Stomach (tissue), 8 donors: ENCODE measurements at regions not wholly inside any gene's neighbourhood (a gene's known extent, or its start where the extent isn't known, plus 50 kb on each side); places are given as distances from the start of the nearest gene placed in this dataset.

ENCODE experiments used
- DNase-seq, 2 donors: peaks; one replicate each; pipeline versions ENCODE4 v3.0.0 to v3.0.0-alpha.2; 2013 to 2019
- H3K27ac ChIP-seq, 5 donors: fragments of 200-600 bp in 4 of 5; sonication (generic) in 4 of 5; one replicate each; pipeline ENCODE4 v1.5.1; 2013 to 2019; ENCODE audit warnings: mild to moderate bottlenecking in 1 of 5, moderate library complexity in 1 of 5
- H3K27me3 ChIP-seq, 3 donors: fragments of 200-600 bp; sonication (generic); one replicate each; pipeline ENCODE4 v1.5.1; 2017 to 2019; ENCODE audit warnings: mixed run types in 1 of 3
- H3K36me3 ChIP-seq, 4 donors: fragments of 200-600 bp; sonication (generic); 1 replicate in 3 of 4; 2 replicates in 1 of 4; pipeline ENCODE4 v1.5.1; 2016 to 2019
- H3K4me1 ChIP-seq, 4 donors: fragments of 200-600 bp; sonication (generic); one replicate each; pipeline ENCODE4 v1.5.1; 2016 to 2019
- H3K4me3 ChIP-seq, 4 donors: fragments of 200-600 bp; sonication (generic) in 3 of 4; one replicate each; pipeline ENCODE4 v1.5.1; 2016 to 2019; ENCODE audit warnings: mild to moderate bottlenecking in 1 of 4
- H3K9me3 ChIP-seq, 4 donors: fragments of 200-600 bp; sonication (generic); one replicate each; pipeline ENCODE4 v1.5.1; 2016 to 2019
- EP300 ChIP-seq: sonication (generic); formaldehyde crosslinking; IDR thresholded peaks from one replicate; pipeline ENCODE4 v1.6.1; 2017; ENCODE audit warnings: antibody characterized with exemption
- POLR2A ChIP-seq, 4 donors: fragments of 450-650 bp; IDR thresholded peaks; one replicate each; pipeline ENCODE4 v1.6.1; 2016; ENCODE audit warnings: antibody characterized with exemption in 4 of 4, control low read depth in 2 of 4, mild to moderate bottlenecking in 1 of 4, moderate library complexity in 1 of 4
- POLR2AphosphoS5 ChIP-seq, 3 donors: sonication (generic); formaldehyde crosslinking; IDR thresholded peaks; one replicate each; pipeline ENCODE4 v1.6.1; 2016; ENCODE audit warnings: antibody characterized with exemption in 3 of 3
- WGBS, 5 donors: extraction: QIAGEN DNeasy Blood & Tissue Kit in 3 of 5; methylation state at CpG; one replicate each; pipeline versions ENCODE4 v1.1.5 to v1.1.7; 2013 to 2018; 5-methylcytosine and 5-hydroxymethylcytosine counted together
- intact Hi-C: fragments of 100-400 bp; cut with DNase I; formaldehyde crosslinking; loops from one replicate; pipeline ENCODE4 v1.15.1; 2023; ENCODE audit warnings: low total_unique reads
- TF ChIP-seq, protein P1 (sequence below), 7 experiments: fragments of 450-650 bp in 4 of 7; fragments of 200-600 bp in 3 of 7; sonication (generic) in 3 of 7; IDR thresholded peaks; one replicate each; pipeline ENCODE4 v1.5.1; 2016 to 2019; ENCODE audit warnings: antibody characterized with exemption in 7 of 7, control low read depth in 2 of 7, mild to moderate bottlenecking in 1 of 7
- donor health status: healthy with polysubstance abuse.
- donor health status: Bipolar disorder and iron deficiency.
- donor health status: healthy.

DNA sequence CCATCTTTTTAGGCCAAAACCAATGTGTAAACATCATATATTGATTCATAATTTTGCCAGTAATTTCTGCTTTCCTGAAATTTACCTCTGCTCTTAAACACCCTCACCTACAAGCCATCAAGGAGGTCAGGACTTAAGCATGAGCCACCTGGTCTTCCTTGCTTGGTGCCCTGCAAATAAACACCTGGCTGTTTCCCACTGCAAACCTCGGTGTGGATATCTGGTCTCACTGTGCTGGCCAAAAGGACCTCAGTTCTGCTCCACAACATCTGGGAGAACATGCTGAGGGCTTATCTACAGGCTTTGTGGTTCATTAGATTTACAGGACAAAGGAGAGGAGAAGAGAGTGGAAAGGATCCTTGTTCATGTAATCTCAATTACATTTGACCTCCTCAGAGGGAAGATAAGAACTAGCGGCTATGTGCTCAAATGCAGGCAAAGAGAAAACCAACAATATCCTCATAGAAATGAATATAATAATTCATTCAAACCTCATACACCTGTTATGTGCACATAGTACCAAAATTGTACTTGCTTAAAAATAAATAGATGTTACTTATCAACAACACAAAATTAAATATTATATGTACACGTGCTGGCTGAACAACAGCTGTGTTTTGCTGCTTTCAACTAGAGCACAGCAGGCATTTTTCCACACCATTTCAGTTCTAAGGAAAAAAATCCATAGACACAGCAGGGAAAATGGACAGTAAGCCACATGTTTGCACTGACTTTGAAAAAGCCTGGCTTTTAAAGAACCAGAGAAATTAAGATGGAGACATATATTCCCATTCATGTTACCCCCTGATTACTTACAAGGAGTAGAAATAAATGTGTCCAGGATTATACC lies 465.1 kb downstream of the LPIN1 start:
- WGBS, 5 donors: 22 to 64% (median 28%) methylated on average over 3 of the region's 3 CpGs

DNA sequence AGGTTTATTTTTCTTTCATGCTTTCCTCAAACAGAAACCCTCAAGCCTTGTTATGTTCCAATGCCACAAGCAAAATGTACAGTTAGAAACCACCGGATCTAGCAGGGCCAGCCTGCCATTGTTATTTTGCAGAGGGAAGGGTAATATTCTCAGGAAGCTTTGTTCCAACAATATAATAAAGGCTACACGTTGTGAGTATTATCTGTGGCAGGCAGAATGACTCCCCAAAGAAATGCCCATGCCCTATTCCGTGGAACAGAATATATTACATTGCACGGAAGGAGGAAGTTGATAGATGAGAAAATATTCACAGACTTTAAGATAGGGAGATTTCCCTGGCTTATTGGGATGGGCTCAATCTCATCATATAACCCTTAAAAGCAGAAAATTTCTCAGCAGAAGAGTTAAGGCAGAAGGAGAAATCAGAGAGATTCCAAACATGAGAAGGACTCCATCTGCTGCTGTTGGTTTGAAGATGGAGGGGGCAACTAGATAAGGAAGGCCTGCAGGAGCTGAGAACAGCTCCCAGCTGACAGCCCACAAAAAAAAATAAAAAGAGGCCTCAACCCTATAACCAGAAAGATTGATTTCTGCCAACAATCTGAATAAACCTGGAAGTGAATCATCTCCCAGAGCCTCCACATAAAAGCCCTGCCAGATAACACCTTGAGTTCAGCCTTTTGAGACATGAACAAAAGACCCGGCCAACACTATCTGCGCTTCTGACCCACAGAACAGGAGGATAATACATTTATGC lies 466.6 kb downstream of the LPIN1 start:
- Histone ChIP-seq H3K27ac (no peak overlapping the region), H3K9me3 (no peaks in the 10 kb centered on the region), H3K4me3 (no peak overlapping the region), H3K36me3 (no peaks in the 10 kb centered on the region), H3K27me3 (no peaks in the 10 kb centered on the region), H3K4me1 (no peaks in the 10 kb centered on the region)
- DNase-seq: no peak
- intact Hi-C loops: no loop called here
- 74 to 83% (median 76%) methylated on average over 6 of the region's 6 CpGs for WGBS, 5 donors
- no peak for TF ChIP-seq POLR2AphosphoS5 (IDR thresholded peaks at IDR 0.05)
- no peak for TF ChIP-seq EP300
- TF ChIP-seq, protein P1, sequence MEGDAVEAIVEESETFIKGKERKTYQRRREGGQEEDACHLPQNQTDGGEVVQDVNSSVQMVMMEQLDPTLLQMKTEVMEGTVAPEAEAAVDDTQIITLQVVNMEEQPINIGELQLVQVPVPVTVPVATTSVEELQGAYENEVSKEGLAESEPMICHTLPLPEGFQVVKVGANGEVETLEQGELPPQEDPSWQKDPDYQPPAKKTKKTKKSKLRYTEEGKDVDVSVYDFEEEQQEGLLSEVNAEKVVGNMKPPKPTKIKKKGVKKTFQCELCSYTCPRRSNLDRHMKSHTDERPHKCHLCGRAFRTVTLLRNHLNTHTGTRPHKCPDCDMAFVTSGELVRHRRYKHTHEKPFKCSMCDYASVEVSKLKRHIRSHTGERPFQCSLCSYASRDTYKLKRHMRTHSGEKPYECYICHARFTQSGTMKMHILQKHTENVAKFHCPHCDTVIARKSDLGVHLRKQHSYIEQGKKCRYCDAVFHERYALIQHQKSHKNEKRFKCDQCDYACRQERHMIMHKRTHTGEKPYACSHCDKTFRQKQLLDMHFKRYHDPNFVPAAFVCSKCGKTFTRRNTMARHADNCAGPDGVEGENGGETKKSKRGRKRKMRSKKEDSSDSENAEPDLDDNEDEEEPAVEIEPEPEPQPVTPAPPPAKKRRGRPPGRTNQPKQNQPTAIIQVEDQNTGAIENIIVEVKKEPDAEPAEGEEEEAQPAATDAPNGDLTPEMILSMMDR (IDR thresholded peaks at IDR 0.05): no peak
- no peak for TF ChIP-seq POLR2A (IDR thresholded peaks at IDR 0.05)

More for the DNA sequence above, 465.1 kb downstream of the LPIN1 start:
- DNase-seq: no peak
- Histone ChIP-seq H3K36me3 (no peaks in the 10 kb centered on the region), H3K4me3 (no peak overlapping the region), H3K27me3 (no peaks in the 10 kb centered on the region), H3K4me1 (no peaks in the 10 kb centered on the region), H3K27ac (no peak overlapping the region), H3K9me3 (no peaks in the 10 kb centered on the region)
- TF ChIP-seq POLR2AphosphoS5 (IDR thresholded peaks at IDR 0.05): no peak
- TF ChIP-seq, protein P1 (IDR thresholded peaks at IDR 0.05): no peak
- no peak for TF ChIP-seq EP300
- intact Hi-C loops: no loop called here

DNA sequence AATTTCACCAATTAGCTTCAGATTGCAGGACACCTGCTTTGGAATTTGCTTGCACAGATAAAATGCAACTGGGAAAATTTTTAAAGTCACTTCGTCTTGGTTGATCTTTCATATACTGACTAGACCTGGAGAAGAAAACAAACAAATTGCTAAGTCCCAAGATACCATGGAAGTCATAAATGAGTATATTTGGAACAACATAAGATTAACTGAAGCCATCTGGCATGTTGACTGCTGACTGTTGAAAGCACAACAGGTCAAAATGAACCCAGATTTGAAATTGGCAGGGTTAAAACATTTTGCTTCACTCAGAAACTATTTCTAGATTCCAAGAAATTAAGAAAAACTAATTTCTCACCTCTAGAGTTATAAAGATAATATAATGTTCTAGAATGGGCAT lies 470.7 kb downstream of the LPIN1 start:
- H3K9me3 ChIP-seq: no peaks in the 10 kb centered on the region
- intact Hi-C loops: no loop called here
- no peak for DNase-seq
- 81 to 87% (median 84%) methylated on average over 1 of the region's 1 CpG for WGBS, 5 donors
- no peaks in the 10 kb centered on the region for H3K4me1 ChIP-seq
- H3K27me3 ChIP-seq: no peaks in the 10 kb centered on the region
- H3K4me3 ChIP-seq: no peak overlapping the region
- no peak overlapping the region for H3K27ac ChIP-seq
- TF ChIP-seq, protein P1 (IDR thresholded peaks at IDR 0.05): no peak
- no peak for TF ChIP-seq POLR2AphosphoS5 (IDR thresholded peaks at IDR 0.05)
- no peak for TF ChIP-seq POLR2A (IDR thresholded peaks at IDR 0.05)
- TF ChIP-seq EP300: no peak
- no peaks in the 10 kb centered on the region for H3K36me3 ChIP-seq

DNA sequence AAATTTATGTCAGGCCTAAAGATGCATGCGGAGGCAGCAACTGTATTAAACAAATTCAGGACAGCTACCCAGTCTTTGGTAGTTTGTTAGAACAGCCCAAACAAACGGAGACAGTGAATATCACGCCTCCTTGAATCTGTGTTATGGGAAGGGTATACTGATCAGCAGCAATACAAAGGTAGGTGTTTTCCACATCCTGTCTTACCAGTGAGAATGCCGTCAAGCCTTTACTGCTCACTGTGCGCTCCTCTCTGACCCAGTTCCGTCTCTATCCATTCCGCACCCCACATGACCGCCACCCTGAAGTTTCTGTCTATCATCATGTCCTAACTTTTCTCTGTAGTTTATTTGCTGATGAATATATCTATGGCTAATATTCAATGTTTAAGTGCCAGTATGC lies 473.3 kb downstream of the LPIN1 start:
- H3K4me1 ChIP-seq: no peaks in the 10 kb centered on the region
- H3K27me3 ChIP-seq: no peaks in the 10 kb centered on the region
- intact Hi-C loops: no loop called here
- peaks cover 3 to 19% (median 11%) of the 10 kb centered on the region in 4 donors for H3K9me3 ChIP-seq
- no peaks in the 10 kb centered on the region for H3K36me3 ChIP-seq
- no peak for DNase-seq
- TF ChIP-seq POLR2AphosphoS5 (IDR thresholded peaks at IDR 0.05) (no peak), EP300 (no peak), POLR2A (IDR thresholded peaks at IDR 0.05) (no peak)
- TF ChIP-seq, protein P1 (IDR thresholded peaks at IDR 0.05): no peak
- H3K27ac ChIP-seq: no peak overlapping the region
- WGBS, 5 donors: 94 to 98% (median 96%) methylated on average over 8 of the region's 8 CpGs
- no peak overlapping the region for H3K4me3 ChIP-seq
